Endometrium (tissue), 2 donors: ENCODE measurements at regions not wholly inside any gene's neighbourhood (a gene's known extent, or its start where the extent isn't known, plus 50 kb on each side); places are given as distances from the start of the nearest gene placed in this dataset.

Experiments used
- FAIRE-seq: peaks from 2 replicates; lab custom pipeline; 2012; peaks lifted over from hg19 to GRCh38; lab: Jason Lieb, UNC
- donor health status: control.
- donor health status: control.

DNA sequence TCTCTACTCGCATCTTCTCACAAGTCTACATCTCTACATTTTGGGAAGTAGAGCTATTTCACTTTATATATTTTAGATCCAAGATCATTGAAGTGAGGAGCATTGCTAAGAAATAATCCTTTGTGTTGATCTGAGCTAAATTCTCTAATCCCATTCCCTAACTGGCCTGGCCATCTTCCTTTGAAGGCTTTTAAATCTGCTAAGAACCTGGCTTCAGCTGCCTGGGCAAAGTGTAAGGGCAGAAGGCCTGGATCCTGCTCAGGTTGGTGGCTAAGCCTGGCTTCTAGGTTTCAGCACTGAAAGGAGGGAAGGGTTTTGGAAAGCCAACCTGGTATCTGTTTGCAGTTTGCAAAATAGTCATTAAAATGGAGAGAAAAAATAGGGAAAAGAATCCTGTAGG lies 167.6 kb downstream of the BRINP2 start:
- no peak for FAIRE-seq

DNA sequence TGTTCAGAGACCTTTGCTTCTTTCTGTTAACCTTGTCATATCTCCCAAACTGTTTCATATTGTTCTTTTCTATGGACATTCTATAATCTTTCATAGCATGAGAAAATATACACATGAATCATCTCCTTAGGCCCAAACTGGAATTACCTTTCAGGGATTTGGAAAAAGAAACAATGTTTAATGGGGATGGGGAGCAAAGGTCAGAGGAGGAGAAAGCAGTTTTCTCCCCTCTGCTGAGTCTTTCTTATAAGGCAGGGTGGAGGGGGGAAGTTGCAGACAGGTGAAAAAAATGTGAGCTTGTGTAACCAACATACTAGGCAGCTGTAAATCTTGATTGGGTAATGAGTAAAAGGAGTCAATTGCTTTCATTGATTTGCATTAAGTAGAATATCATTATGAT lies 164.1 kb downstream of the BRINP2 start:
- FAIRE-seq: no peak

DNA sequence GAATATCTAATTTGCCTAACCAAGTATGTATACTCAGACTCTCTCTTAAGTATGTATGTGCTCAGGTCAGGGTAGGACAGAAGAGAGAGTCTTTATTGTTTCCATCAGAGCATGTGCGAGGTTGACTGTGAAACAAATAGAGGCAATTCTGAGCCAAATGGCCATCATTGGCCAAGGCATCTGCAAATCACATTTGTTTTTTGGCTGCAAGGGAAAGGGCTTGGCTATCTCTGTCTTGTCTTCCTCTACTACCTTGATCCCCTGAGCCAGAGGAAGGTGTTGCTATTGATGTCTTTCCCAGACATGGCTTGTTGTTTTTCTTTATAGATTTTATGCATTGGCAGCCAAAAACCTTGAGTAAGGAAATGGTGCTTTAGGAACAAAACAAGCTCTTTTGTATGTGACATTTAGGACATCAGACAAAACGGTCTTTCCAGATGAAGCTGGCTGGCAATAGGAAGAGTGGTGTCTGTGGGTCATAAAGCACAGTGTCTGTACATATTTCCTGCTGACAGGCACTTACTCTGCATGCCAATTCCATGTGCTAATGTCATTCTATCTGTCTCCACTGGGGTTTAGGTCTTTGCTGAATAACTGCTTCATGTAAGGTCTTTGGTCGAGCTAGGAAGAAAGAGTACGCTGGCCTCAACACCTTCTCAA lies 163.3 kb downstream of the BRINP2 start:
- FAIRE-seq: no peak
